T-helper 1 cell (primary cell): ENCODE measurements at regions not wholly inside any gene's neighbourhood (a gene's known extent, or its start where the extent isn't known, plus 50 kb on each side); places are given as distances from the start of the nearest gene placed in this dataset.
"Not testable (repeated sequence)": the region's sequence is repeated elsewhere in the genome, so short reads cannot be mapped to it uniquely, and the experiment has no call there.

Experiments
- DNase-seq, 5 donors: peaks; one replicate each; pipeline ENCODE4 v3.0.0-alpha.2; 2012 to 2020

- DNase-seq, result no peak
Measured at GRCh38 chr14:34172550-34173368, 221.9 kb upstream of the EGLN3 start.

- no peak for DNase-seq
Measured at GRCh38 chr14:34172173-34172451, 221.2 kb upstream of the EGLN3 start.

- no peak for DNase-seq
Measured at GRCh38 chr14:34171431-34172172, 220.7 kb upstream of the EGLN3 start.

GRCh38 chr14:34170882-34171281 lies 220.0 kb upstream of the EGLN3 start:
- DNase-seq, result no peak

GRCh38 chr14:34169561-34169960 lies 218.7 kb upstream of the EGLN3 start:
- no peak for DNase-seq

- no peak for DNase-seq
Measured at GRCh38 chr14:34168656-34169055, 217.8 kb upstream of the EGLN3 start.

GRCh38 chr14:34165847-34166350 lies 215.0 kb upstream of the EGLN3 start:
- DNase-seq, result no peak

GRCh38 chr14:34164162-34164864 lies 213.4 kb upstream of the EGLN3 start:
- no peak for DNase-seq

GRCh38 chr14:34161351-34162082 lies 210.6 kb upstream of the EGLN3 start:
- DNase-seq, result no peak

GRCh38 chr14:34160619-34161018 lies 209.7 kb upstream of the EGLN3 start:
- no peak for DNase-seq

GRCh38 chr14:34157651-34158050 lies 206.8 kb upstream of the EGLN3 start:
- DNase-seq, result no peak

- DNase-seq, result no peak
Measured at GRCh38 chr14:34147461-34147860, 196.6 kb upstream of the EGLN3 start.

GRCh38 chr14:34140127-34140526 lies 189.3 kb upstream of the EGLN3 start:
- not testable (repeated sequence) for DNase-seq

GRCh38 chr14:34139160-34140121 lies 188.6 kb upstream of the EGLN3 start:
- DNase-seq, result not testable (repeated sequence)

- DNase-seq, result no peak
Measured at GRCh38 chr14:34138175-34138574, 187.3 kb upstream of the EGLN3 start.

- DNase-seq, result no peak
Measured at GRCh38 chr14:34137001-34137745, 186.3 kb upstream of the EGLN3 start.

GRCh38 chr14:34135492-34135891 lies 184.6 kb upstream of the EGLN3 start:
- DNase-seq, result no peak

- DNase-seq, result no peak
Measured at GRCh38 chr14:34134484-34134883, 183.6 kb upstream of the EGLN3 start.

GRCh38 chr14:34129927-34130552 lies 179.2 kb upstream of the EGLN3 start:
- no peak for DNase-seq

GRCh38 chr14:34128665-34129064 lies 177.8 kb upstream of the EGLN3 start:
- no peak for DNase-seq
